GM12891 (cell line): ENCODE measurements at regions not wholly inside any gene's neighbourhood (a gene's known extent, or its start where the extent isn't known, plus 50 kb on each side); places are given as distances from the start of the nearest gene placed in this dataset.

Source experiments
- DNase-seq: peaks from one replicate; pipeline ENCODE4 v3.0.0; 2011; ENCODE audit warnings: low spot score; ENCODE audit not compliant: insufficient read length
- FAIRE-seq: peaks from 2 replicates; lab custom pipeline; 2011; peaks lifted over from hg19 to GRCh38; lab: Jason Lieb, UNC
- PAX5 ChIP-seq: IDR thresholded peaks from 2 replicates; pipeline ENCODE4 v1.6.1; 2011; ENCODE audit warnings: low read length, moderate library complexity, mild to moderate bottlenecking; ENCODE audit not compliant: insufficient read depth, severe bottlenecking
- POLR2A ChIP-seq: IDR thresholded peaks from 2 replicates; pipeline ENCODE4 v1.6.1; 2011; ENCODE audit warnings: low read depth, low read length, control low read depth
- POLR2AphosphoS5 ChIP-seq: IDR thresholded peaks from 2 replicates; pipeline ENCODE4 v1.6.1; 2011; ENCODE audit warnings: low read depth, low read length, control low read depth
- POU2F2 ChIP-seq: IDR thresholded peaks from 2 replicates; pipeline ENCODE4 v1.6.1; 2011; ENCODE audit warnings: low read depth, mild to moderate bottlenecking, control low read depth, low read length, moderate library complexity
- SPI1 ChIP-seq: IDR thresholded peaks from 2 replicates; pipeline ENCODE4 v1.6.1; 2011; ENCODE audit warnings: low read depth, low read length, control low read depth
- TAF1 ChIP-seq: IDR thresholded peaks from 2 replicates; pipeline ENCODE4 v1.6.1; 2011; ENCODE audit warnings: low read depth, low read length, control low read depth

DNA sequence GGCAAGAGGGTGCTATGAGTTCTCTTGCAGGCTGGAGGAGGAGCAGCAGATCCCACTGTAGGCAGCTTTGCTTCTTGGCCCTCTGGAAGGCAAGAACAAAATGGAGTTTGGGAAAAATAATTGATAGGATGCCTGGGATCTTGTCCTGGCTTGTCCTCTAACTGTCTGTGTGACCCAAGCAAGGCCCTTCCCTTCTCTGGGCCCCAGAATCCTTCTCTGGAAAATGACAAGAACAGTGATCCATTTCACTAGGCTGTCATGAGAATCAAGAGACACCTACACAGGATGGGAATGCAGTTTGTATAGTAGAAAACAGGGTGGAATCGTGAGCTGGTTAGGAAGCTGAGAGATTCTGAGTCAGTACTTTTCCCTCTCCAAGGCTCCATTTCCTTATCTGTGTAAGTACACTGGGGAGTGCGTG, 133.3 kb downstream of the PJA1 start:
- TF ChIP-seq TAF1 (no peak), POLR2A (no peak), POU2F2 (no peak), SPI1 (no peak), PAX5 (no peak), POLR2AphosphoS5 (no peak)
- FAIRE-seq (no peak), DNase-seq (no peak)

DNA sequence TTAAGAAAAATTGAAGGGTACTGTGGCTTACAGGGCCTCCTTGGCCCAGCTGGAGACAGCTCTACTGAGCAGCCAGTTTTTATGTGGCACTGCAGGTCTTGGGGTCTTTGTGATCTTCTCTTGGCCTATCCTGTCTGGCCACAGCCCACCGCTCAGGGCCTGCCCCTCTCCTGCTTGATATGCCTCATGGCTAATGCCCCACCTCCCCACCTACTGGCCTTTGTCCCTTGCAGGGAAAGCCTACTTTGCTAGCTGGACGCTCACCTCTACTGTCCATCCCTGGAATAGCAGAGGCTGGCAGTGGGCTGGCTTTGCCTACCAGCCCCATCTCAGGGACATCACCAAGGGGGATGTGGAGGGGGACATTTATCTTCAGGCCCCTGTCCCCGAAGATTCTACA, 134.1 kb downstream of the PJA1 start:
- no peak for FAIRE-seq
- TF ChIP-seq SPI1 = no peak
- no peak for TF ChIP-seq POLR2A
- no peak for TF ChIP-seq PAX5
- TF ChIP-seq TAF1 = no peak
- TF ChIP-seq POU2F2 = no peak
- no peak for TF ChIP-seq POLR2AphosphoS5
- DNase-seq = no peak

DNA sequence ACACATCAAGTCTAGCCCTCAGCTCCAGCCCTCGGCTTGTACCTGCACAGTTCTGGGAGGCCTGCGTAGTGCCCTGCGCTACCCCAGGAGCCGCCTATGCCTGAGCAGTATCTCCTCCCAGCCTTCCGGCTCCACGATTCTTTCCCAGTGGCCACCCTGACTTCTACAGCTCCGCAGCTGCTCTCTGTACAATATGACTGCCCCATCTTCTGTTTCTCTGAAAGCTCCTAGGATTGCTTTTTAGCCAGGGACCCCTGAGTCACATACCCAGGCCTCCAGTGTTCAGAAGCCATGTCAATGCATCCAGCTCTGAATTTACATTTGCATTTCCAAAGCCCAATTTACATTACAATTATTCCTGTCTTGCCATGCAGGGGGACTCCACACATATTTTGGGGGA, 135.5 kb downstream of the PJA1 start:
- TF ChIP-seq SPI1 = no peak
- TF ChIP-seq PAX5 = no peak
- TF ChIP-seq POU2F2 = no peak
- no peak for TF ChIP-seq POLR2A
- no peak for FAIRE-seq
- DNase-seq = no peak

DNA sequence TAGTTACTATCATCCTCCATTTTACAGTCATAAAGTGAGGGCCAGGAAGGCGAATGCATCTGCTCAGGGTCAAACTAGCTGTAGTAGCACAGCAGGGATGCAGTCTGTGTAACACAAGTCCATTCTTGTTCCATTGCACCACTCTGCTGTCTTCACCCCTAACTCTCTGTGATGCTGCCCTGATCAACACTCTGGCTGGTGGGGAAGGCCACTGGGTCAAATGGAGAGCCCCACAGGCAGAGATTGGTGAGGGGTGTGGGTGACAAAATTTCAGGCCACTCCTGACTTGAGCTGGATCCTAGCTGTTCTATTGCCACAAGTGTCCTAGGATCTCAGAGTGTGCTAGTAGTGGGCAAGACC, 136.5 kb downstream of the PJA1 start:
- DNase-seq = no peak
- FAIRE-seq = peak; percentile 94
- no peak for TF ChIP-seq POLR2A
- no peak for TF ChIP-seq SPI1
- no peak for TF ChIP-seq POLR2AphosphoS5
- no peak for TF ChIP-seq PAX5
- TF ChIP-seq TAF1 = no peak
- TF ChIP-seq POU2F2 = no peak

DNA sequence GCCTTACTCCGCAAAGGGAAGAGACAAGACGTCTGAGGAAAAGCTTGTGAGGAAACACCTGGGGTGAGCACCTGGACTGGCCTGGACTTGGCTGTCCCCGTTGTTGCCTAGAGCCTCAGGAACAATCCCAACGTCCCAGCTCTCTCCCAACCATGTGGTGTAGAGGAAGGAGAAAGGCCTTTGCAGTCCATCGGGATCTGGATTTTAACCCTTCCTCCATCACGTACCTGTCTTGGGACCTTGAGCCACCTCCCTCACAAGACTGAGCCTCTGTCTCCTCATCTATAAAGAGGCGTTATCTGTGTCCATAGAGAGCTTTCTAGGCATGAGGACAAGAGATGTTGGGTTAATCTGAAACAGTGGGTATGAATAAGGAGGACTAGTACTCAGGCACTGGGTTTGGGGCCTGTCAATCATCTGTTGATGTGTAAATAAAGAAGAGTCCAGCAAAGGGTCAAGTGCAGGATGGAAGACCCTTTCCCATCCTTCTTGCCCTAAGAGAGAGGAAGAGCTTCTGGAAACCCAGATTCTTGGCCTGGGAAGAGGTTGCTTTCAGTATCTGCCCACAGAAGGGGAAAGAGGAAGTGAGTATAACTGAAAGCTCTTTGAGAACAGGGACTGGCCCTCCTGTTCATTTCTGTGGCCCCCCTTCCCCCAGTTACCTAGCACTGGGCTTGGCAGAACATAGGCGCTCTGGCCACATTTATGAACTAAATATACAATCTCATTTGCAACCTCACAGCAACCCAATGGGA, 137.1 kb downstream of the PJA1 start:
- no peak for FAIRE-seq
- TF ChIP-seq SPI1 = peak; percentile 98
- no peak for TF ChIP-seq POLR2A
- peak; percentile 22 for DNase-seq

DNA sequence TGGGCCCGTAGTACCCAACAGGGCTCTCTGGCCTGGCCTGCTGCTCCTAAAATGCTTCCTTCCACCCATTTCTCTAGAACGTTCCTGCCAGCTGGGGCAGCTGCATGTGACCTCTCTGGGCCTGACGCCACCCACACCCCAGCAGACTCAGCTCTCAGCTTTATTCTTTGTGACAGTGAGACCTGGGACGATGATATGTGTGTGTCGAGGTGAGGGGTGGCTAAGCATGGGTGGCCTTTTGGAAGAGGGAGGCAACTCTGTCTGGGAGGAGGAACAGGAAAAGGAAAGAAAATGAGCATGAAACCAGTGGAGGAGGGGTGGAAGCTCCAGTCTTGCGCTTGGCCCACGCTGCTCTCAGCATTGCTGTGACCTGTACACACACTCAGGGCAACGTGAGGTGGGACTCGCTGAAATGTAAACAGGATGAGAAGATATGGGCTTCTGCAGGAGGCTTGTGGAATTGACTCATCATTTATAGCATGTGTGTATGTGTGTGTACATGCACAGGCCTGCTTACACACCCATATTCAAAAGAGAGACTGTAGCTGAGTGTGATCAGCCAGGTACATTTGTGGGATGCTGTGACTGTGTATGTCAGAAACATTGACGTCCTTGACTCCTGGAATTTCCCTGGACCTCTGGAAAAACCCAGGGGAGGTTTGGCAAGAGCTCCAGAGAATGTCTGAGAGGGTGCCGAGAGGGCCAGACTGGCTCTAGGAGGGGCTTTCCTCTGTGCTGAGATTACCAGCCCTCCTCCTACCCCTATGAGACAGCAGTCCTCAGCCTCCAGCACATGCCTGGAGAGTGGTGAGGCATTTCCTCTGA, 137.9 kb downstream of the PJA1 start:
- DNase-seq (no peak), FAIRE-seq (peak; percentile 54)
- TF ChIP-seq POLR2A (no peak), POLR2AphosphoS5 (no peak), PAX5 (no peak), POU2F2 (no peak), TAF1 (no peak), SPI1 (no peak)

DNA sequence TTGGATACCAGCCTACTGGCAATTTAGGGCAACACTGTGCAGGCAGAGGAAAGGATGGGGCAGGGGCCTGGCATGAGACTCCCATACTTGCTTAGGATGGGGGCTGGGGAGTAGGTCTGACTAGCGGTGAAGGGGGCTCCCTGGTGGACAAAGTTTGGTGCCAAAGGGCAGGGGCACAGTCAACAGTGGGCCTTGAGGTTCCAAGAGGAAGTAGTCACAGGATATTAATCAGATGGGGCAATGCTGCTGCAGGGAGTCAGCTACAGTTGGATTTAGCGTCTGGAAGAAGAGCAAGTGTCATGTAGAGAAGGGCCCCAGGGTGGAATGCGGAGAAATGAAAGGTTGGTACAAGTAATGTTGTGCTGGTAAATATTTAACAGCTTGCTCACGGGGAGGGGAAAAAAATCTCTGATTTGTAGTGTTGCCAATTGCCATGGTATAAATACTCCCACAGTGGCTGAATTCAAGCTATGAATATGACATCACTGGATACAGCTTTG, 139.4 kb downstream of the PJA1 start:
- FAIRE-seq (no peak), DNase-seq (no peak)
- no peak for TF ChIP-seq TAF1
- no peak for TF ChIP-seq SPI1
- TF ChIP-seq PAX5 = no peak
- TF ChIP-seq POLR2A = no peak
- TF ChIP-seq POLR2AphosphoS5 = no peak

DNA sequence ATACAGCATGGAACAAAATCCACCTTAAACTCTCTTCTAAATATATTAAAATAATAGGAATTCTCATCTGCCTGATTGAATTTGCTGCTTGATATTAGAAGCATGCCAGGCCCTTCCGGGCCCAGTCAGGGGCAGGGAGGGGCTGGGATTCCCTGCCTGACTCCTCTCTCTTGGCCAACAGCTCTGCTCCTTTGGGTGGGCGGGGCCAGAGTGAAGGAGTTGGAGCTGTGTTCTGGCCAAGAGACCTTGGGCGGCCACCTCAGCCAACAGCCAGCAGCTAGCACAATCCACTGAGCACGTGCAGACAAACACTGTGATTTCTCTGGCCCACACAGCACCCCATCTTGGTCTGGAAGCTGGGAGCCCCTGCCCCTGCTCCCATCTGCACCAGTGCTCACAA, 140.3 kb downstream of the PJA1 start:
- FAIRE-seq = no peak
- no peak for DNase-seq
- TF ChIP-seq PAX5 (no peak), TAF1 (no peak), POLR2AphosphoS5 (no peak), SPI1 (no peak), POLR2A (no peak), POU2F2 (no peak)

DNA sequence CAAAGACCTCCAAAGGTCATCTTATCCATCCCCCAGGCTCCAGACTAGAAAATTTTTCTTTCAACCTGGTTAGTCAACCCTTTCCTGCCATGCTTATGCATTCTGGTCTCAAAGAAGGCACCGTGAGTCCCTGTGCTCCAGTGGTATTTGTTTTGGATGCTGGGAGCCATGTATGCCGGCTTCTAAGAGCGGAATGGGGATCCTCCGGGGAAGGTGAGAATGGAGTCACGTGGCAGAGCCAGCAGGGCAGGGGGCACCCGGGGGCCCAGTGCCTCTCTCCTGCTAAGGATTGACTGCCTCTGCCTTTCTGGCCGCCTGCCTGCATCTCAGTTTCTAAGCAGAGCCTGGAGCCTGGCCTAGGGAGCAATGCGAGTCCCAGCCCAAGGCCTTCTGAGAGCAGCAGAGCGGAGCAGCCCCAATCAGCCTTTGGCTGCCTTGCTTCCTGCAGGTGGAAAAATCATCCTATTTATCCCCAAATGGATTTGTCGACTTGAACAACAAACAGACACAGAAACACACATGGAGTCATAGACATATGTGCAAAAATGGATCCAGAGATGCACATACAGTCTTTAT, 141.0 kb downstream of the PJA1 start:
- TF ChIP-seq SPI1 (no peak), POLR2AphosphoS5 (no peak), PAX5 (no peak), POLR2A (no peak), TAF1 (no peak), POU2F2 (no peak)
- no peak for FAIRE-seq
- DNase-seq = no peak

DNA sequence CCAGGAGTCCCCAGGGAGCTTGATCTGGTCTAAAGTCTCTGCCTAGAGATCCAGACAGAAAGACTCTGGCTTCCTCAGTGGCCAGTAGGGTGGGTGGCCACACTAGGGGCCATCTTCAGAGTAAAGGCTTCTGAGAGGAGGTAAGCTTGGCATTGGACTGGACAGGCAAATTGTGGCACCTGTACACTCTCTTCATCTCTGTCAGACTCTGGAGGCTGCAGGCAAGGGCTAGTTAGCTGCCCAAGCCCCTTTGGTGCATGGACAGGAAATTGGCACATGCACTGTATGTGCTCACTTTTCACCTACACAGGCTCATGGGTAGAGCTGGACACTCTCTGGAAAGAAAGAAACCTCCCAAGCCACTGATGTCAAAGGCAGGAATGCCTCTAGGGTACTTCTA, 142.8 kb downstream of the PJA1 start:
- FAIRE-seq (no peak), DNase-seq (no peak)
- TF ChIP-seq POLR2AphosphoS5 (no peak), TAF1 (no peak), POU2F2 (no peak), PAX5 (no peak), SPI1 (no peak), POLR2A (no peak)
